ENCODE measurements at regions not wholly inside any gene's neighbourhood (a gene's known extent, or its start where the extent isn't known, plus 50 kb on each side); places are given as distances from the start of the nearest gene placed in this dataset.

- H3K4me1 Mint-ChIP-seq (ENCODE audit: low read depth): no peaks in the 10 kb centered on the region
- H3K9me3 Mint-ChIP-seq: peaks cover 10% of the 10 kb centered on the region
- no peaks in the 10 kb centered on the region for H3K27me3 Mint-ChIP-seq
- no peak overlapping the region for H3K27ac Mint-ChIP-seq
- ChIA-PET POLR2A (no interaction called here), CTCF (no interaction called here)
- H3K36me3 Mint-ChIP-seq (ENCODE audit: low read depth): no peaks in the 10 kb centered on the region
- TF ChIP-seq CTCF (IDR thresholded peaks at IDR 0.05): no peak
- no peak for DNase-seq
- intact Hi-C loops (cut with micrococcal nuclease): no loop called here
- H3K4me3 Mint-ChIP-seq: no peak overlapping the region
- ATAC-seq: no peak
Observed at GRCh38 chr10:57972783-57973182, 294.9 kb downstream of the IPMK start.

GRCh38 chr10:57968328-57969016 lies 299.2 kb downstream of the IPMK start:
- Mint-ChIP-seq H3K4me3 (no peak overlapping the region), H3K4me1 (ENCODE audit: low read depth) (no peaks in the 10 kb centered on the region), H3K9me3 (peaks cover 4% of the 10 kb centered on the region), H3K27ac (no peak overlapping the region), H3K36me3 (ENCODE audit: low read depth) (no peaks in the 10 kb centered on the region), H3K27me3 (no peaks in the 10 kb centered on the region)
- POLR2A ChIA-PET: no interaction called here
- DNase-seq (no peak), ATAC-seq (no peak)
- intact Hi-C loops (cut with micrococcal nuclease): no loop called here
- TF ChIP-seq CTCF (IDR thresholded peaks at IDR 0.05): no peak
- CTCF ChIA-PET: no interaction called here

GRCh38 chr10:57964351-57964750 lies 303.3 kb downstream of the IPMK start:
- H3K9me3 Mint-ChIP-seq: peaks cover 4% of the 10 kb centered on the region
- H3K4me1 Mint-ChIP-seq (ENCODE audit: low read depth): no peaks in the 10 kb centered on the region
- H3K27ac Mint-ChIP-seq: no peak overlapping the region
- H3K36me3 Mint-ChIP-seq (ENCODE audit: low read depth): no peaks in the 10 kb centered on the region
- DNase-seq (no peak), ATAC-seq (no peak)
- no peak overlapping the region for H3K4me3 Mint-ChIP-seq
- CTCF ChIA-PET: no interaction called here
- POLR2A ChIA-PET: no interaction called here
- H3K27me3 Mint-ChIP-seq: no peaks in the 10 kb centered on the region
- intact Hi-C loops (cut with micrococcal nuclease): no loop called here
- TF ChIP-seq CTCF (IDR thresholded peaks at IDR 0.05): no peak

GRCh38 chr10:57963546-57963945 lies 304.1 kb downstream of the IPMK start:
- intact Hi-C loops (cut with micrococcal nuclease): no loop called here
- Mint-ChIP-seq H3K27ac (no peak overlapping the region), H3K36me3 (ENCODE audit: low read depth) (no peaks in the 10 kb centered on the region), H3K4me3 (no peak overlapping the region), H3K27me3 (no peaks in the 10 kb centered on the region), H3K4me1 (ENCODE audit: low read depth) (no peaks in the 10 kb centered on the region), H3K9me3 (peaks cover 4% of the 10 kb centered on the region)
- ChIA-PET CTCF (no interaction called here), POLR2A (no interaction called here)
- no peak for TF ChIP-seq CTCF (IDR thresholded peaks at IDR 0.05)
- ATAC-seq (no peak), DNase-seq (no peak)

GRCh38 chr10:57962839-57963238 lies 304.9 kb downstream of the IPMK start:
- DNase-seq: no peak
- intact Hi-C loops (cut with micrococcal nuclease): no loop called here
- H3K27me3 Mint-ChIP-seq: no peaks in the 10 kb centered on the region
- H3K27ac Mint-ChIP-seq: no peak overlapping the region
- H3K9me3 Mint-ChIP-seq: peaks cover 4% of the 10 kb centered on the region
- ChIA-PET CTCF (no interaction called here), POLR2A (no interaction called here)
- no peaks in the 10 kb centered on the region for H3K36me3 Mint-ChIP-seq (ENCODE audit: low read depth)
- TF ChIP-seq CTCF (IDR thresholded peaks at IDR 0.05): no peak
- H3K4me1 Mint-ChIP-seq (ENCODE audit: low read depth): no peaks in the 10 kb centered on the region
- ATAC-seq: no peak
- no peak overlapping the region for H3K4me3 Mint-ChIP-seq

All from activated CD8-positive, alpha-beta T cell treated with anti-CD3 and anti-CD28 coated beads for 36 hours (primary cell).